Panc1 (cell line): ENCODE measurements at regions not wholly inside any gene's neighbourhood (a gene's known extent, or its start where the extent isn't known, plus 50 kb on each side); places are given as distances from the start of the nearest gene placed in this dataset.

Experiments
- ATAC-seq: fragments of 200-7000 bp; cut with Tn5 transposase; 2 replicates; pipeline ENCODE4 v1.9.1; 2020; ENCODE audit warnings: mild to moderate bottlenecking, moderate library complexity
- BruUV-seq: library from RNA; stranded (reverse); fragments of 400-500 nt; replicated peaks from 2 replicates; lab custom pipeline; 2021; lab: Mats Ljungman, UMichigan
- CTCF ChIA-PET: fragments of 300-600 bp; sonication (Branson Sonifier 250); formaldehyde crosslinking; loops from one replicate; lab custom pipeline; 2022; ENCODE audit warnings: antibody characterized with exemption; lab: Charles Lee
- POLR2A ChIA-PET: fragments of 300-600 bp; sonication (Branson Sonifier 250); formaldehyde crosslinking; loops from one replicate; lab custom pipeline; 2022; ENCODE audit warnings: antibody characterized with exemption; lab: Charles Lee
- DNase-seq: peaks from one replicate; pipeline ENCODE4 v3.0.0-alpha.2; 2010; ENCODE audit warnings: low read depth, low spot score
- H3K27ac ChIP-seq: 2 replicates; pipeline ENCODE4 v1.5.1; 2011; ENCODE audit warnings: mild to moderate bottlenecking, low read length, inconsistent platforms
- H3K27me3 ChIP-seq: fragments of 200-500 bp; sonication (Bioruptor generic); 2 replicates; pipeline ENCODE4 v1.6.0; 2014; ENCODE audit warnings: low read length, inconsistent platforms; ENCODE audit not compliant: control insufficient read depth, insufficient read depth
- H3K36me3 ChIP-seq: fragments of 200-500 bp; sonication (Bioruptor generic); 2 replicates; pipeline ENCODE4 v1.5.1; 2014; ENCODE audit warnings: inconsistent platforms, mild to moderate bottlenecking, low read length, moderate library complexity; ENCODE audit not compliant: control insufficient read depth, insufficient read depth
- H3K4me1 ChIP-seq: 2 replicates; pipeline ENCODE4 v1.5.1; 2011; ENCODE audit warnings: inconsistent platforms, mild to moderate bottlenecking, low read length, moderate library complexity; ENCODE audit not compliant: control insufficient read depth, insufficient read depth
- H3K4me3 ChIP-seq, 2 experiments: 2 replicates each; pipeline ENCODE4 v1.5.1; 2011 to 2012; ENCODE audit warnings: low read depth in 2 of 2, low read length in 2 of 2, mild to moderate bottlenecking in 2 of 2, inconsistent platforms in 1 of 2, moderate library complexity in 1 of 2
- H3K9me3 ChIP-seq: fragments of 200-500 bp; sonication (Bioruptor generic); 2 replicates; pipeline ENCODE4 v1.5.1; 2014; ENCODE audit warnings: low read depth, mild to moderate bottlenecking, inconsistent platforms, low read length, moderate library complexity; ENCODE audit not compliant: control insufficient read depth, insufficient read depth
- CTCF ChIP-seq: fragments of 450-650 bp; IDR thresholded peaks from 2 replicates; pipeline ENCODE4 v1.5.1; 2017; ENCODE audit warnings: mild to moderate bottlenecking
- POLR2AphosphoS5 ChIP-seq: IDR thresholded peaks from 2 replicates; pipeline ENCODE4 v1.6.1; 2012; ENCODE audit warnings: mild to moderate bottlenecking, low read depth, low read length, moderate library complexity
- REST ChIP-seq, 2 experiments: IDR thresholded peaks; 2 replicates each; pipeline ENCODE4 v1.6.1; 2011 to 2012; ENCODE audit warnings: low read depth in 2 of 2, control low read depth in 1 of 2, low read length in 1 of 2, mild to moderate bottlenecking in 1 of 2, moderate library complexity in 1 of 2; ENCODE audit not compliant: insufficient read depth in 1 of 2
- SIN3A ChIP-seq: IDR thresholded peaks from 2 replicates; pipeline ENCODE4 v1.6.1; 2012; ENCODE audit warnings: low read depth, mild to moderate bottlenecking, low read length, moderate library complexity, borderline replicate concordance; ENCODE audit not compliant: insufficient read depth
- TCF7L2 ChIP-seq: IDR thresholded peaks from 2 replicates; pipeline ENCODE4 v1.6.1; 2011; ENCODE audit warnings: mild to moderate bottlenecking, low read depth, low read length, inconsistent platforms
- in situ Hi-C: cut with HindIII; loops from 2 replicates; pipeline ENCODE4 v1.10.0; 2016; ENCODE audit warnings: low sequenced_read_pairs, low pct_unique_long_range_greater_than_20kb
- intact Hi-C: fragments of 100-400 bp; cut with micrococcal nuclease; formaldehyde crosslinking; loops from one replicate; pipeline ENCODE4 v1.10.0; 2022; ENCODE audit not compliant: unreplicated experiment

DNA sequence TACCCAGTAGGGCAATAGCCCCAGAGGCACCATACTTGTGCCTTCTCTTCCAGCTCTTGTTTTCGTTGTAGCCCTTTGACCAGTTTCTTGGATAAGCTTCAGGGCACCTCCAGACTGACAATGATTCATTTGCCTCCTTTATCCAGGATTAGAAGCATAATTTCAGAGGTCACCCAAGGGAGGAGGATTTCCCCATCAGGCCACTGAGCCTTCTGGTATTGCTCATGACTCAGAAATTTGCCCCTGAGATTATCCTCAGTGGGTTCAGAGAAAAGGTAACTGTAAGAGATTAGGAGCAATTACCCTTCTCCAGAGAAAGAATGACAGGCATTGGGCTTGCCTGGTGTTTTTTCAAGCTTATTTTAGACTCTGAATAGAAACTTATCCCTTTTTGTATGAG is 147.9 kb downstream of the MSX2 start:
- CTCF ChIA-PET, result no interaction called here
- intact Hi-C loops (no loop called here), in situ Hi-C loops (no loop called here)
- ATAC-seq (no peak), DNase-seq (no peak)
- no peak overlapping the region for H3K4me3 ChIP-seq
- no TSS peak for BruUV-seq
- no peak for TF ChIP-seq REST (IDR thresholded peaks at IDR 0.05; ENCODE audit: insufficient read depth in 1 of 2, low read depth in 2 of 2, low read length in 1 of 2)
- TF ChIP-seq TCF7L2, result no peak
- no peak for TF ChIP-seq SIN3A
- no peak for TF ChIP-seq CTCF
- no peak for TF ChIP-seq POLR2AphosphoS5
- no peaks in the 10 kb centered on the region for H3K4me1 ChIP-seq
- no peaks in the 10 kb centered on the region for H3K9me3 ChIP-seq
- H3K27ac ChIP-seq, result no peak overlapping the region
- no peaks in the 10 kb centered on the region for H3K36me3 ChIP-seq
- H3K27me3 ChIP-seq, result peaks cover 29% of the 10 kb centered on the region
- POLR2A ChIA-PET, result no interaction called here

DNA sequence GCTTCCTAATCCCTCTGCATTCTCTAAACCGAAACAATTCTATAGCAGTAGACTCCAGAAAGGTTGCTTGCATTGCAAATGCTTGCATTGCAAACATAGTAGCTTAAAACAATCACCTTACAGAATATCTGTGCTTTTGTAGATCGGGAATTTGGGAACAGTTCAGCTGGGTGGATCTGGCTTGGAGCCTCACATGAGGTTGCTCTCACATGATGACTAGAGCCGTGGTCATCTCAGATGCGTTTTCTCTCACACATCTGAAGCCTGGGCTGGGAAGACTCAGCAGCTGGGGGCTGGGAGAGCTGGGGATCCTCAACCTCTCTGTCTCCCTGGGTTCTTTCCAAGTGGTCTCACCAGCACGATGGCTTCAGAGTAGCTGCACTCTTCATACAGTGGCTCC is 127.8 kb downstream of the MSX2 start:
- H3K4me1 ChIP-seq, result no peaks in the 10 kb centered on the region
- H3K27me3 ChIP-seq, result peaks cover 5% of the 10 kb centered on the region; the same call in 1 of the 2 replicates
- no peaks in the 10 kb centered on the region for H3K9me3 ChIP-seq
- no peak overlapping the region for H3K4me3 ChIP-seq
- TF ChIP-seq SIN3A, result no peak
- no peak for TF ChIP-seq REST (IDR thresholded peaks at IDR 0.05; ENCODE audit: insufficient read depth in 1 of 2, low read depth in 2 of 2, low read length in 1 of 2)
- TF ChIP-seq TCF7L2, result no peak
- no peak for TF ChIP-seq CTCF
- no peak for TF ChIP-seq POLR2AphosphoS5
- in situ Hi-C loops (no loop called here), intact Hi-C loops (no loop called here)
- POLR2A ChIA-PET, result no interaction called here
- no TSS peak for BruUV-seq
- H3K36me3 ChIP-seq, result no peaks in the 10 kb centered on the region; the same call in 1 of the 2 replicates
- CTCF ChIA-PET, result no interaction called here
- no peak for DNase-seq
- ATAC-seq, result no peak
- H3K27ac ChIP-seq, result no peak overlapping the region
